ENCODE measurements at regions not wholly inside any gene's neighbourhood (a gene's known extent, or its start where the extent isn't known, plus 50 kb on each side); places are given as distances from the start of the nearest gene placed in this dataset.

DNA sequence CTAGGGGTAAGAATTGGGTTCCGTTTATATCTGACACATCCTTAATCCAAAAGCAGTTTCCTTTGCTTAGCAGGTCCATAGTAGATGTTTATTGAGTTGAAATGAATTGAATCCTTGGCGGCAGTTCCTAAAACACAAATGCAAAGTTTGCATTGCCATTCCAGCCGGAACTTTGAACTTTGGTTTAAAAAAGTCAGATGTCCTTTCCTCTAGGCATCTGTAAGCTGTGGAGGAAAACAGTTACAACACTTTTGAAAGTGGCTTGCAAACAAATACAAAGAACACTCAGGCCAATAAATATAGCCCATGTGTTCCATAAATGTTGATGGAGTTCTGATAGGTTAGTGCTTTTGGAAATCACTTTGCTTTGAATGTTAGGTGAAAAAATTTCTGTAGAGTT is 374.7 kb upstream of the RARB start:
- Histone ChIP-seq H3F3A (ENCODE audit: insufficient read depth, low read length, poor library complexity, severe bottlenecking) (no peaks in the 10 kb centered on the region), H3K27ac (ENCODE audit: low read length) (no peak overlapping the region), H3K4me3 (ENCODE audit: low read length) (no peak overlapping the region), H2AFZ (ENCODE audit: low read depth, low read length) (no peak overlapping the region), H3K27me3 (ENCODE audit: insufficient read depth, low read depth, low read length) (no peaks in the 10 kb centered on the region), H4K20me1 (ENCODE audit: insufficient read depth) (no peaks in the 10 kb centered on the region), H3K9me2 (ENCODE audit: insufficient read depth, low read length) (no peaks in the 10 kb centered on the region), H3K79me2 (replicated peaks; ENCODE audit: insufficient read depth, low read length) (no peaks in the 10 kb centered on the region), H3K4me2 (ENCODE audit: low read length) (no peak overlapping the region), H3K9me3 (ENCODE audit: low read length) (no peaks in the 10 kb centered on the region), H3K9ac (ENCODE audit: low read length) (no peak overlapping the region), H3K36me3 (ENCODE audit: insufficient read depth, low read length) (no peaks in the 10 kb centered on the region)
- no peak for TF ChIP-seq POLR2AphosphoS5 (IDR thresholded peaks at IDR 0.05)
- no peak for TF ChIP-seq EZH2 (IDR thresholded peaks at IDR 0.05; ENCODE audit: borderline replicate concordance, insufficient read depth, low read length, poor library complexity, severe bottlenecking)
- TF ChIP-seq TAF1 (IDR thresholded peaks at IDR 0.05; ENCODE audit: low read depth), result no peak
- no peak for TF ChIP-seq CTCF (IDR thresholded peaks at IDR 0.05; ENCODE audit: poor library complexity, severe bottlenecking)
- TF ChIP-seq, protein P1, sequence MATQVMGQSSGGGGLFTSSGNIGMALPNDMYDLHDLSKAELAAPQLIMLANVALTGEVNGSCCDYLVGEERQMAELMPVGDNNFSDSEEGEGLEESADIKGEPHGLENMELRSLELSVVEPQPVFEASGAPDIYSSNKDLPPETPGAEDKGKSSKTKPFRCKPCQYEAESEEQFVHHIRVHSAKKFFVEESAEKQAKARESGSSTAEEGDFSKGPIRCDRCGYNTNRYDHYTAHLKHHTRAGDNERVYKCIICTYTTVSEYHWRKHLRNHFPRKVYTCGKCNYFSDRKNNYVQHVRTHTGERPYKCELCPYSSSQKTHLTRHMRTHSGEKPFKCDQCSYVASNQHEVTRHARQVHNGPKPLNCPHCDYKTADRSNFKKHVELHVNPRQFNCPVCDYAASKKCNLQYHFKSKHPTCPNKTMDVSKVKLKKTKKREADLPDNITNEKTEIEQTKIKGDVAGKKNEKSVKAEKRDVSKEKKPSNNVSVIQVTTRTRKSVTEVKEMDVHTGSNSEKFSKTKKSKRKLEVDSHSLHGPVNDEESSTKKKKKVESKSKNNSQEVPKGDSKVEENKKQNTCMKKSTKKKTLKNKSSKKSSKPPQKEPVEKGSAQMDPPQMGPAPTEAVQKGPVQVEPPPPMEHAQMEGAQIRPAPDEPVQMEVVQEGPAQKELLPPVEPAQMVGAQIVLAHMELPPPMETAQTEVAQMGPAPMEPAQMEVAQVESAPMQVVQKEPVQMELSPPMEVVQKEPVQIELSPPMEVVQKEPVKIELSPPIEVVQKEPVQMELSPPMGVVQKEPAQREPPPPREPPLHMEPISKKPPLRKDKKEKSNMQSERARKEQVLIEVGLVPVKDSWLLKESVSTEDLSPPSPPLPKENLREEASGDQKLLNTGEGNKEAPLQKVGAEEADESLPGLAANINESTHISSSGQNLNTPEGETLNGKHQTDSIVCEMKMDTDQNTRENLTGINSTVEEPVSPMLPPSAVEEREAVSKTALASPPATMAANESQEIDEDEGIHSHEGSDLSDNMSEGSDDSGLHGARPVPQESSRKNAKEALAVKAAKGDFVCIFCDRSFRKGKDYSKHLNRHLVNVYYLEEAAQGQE (IDR thresholded peaks at IDR 0.05; ENCODE audit: borderline replicate concordance), result no peak
- TF ChIP-seq SMC3 (conservative IDR thresholded peaks at IDR 0.05; ENCODE audit: poor library complexity), result no peak
- TF ChIP-seq MXI1 (conservative IDR thresholded peaks at IDR 0.05; ENCODE audit: poor library complexity, severe bottlenecking), result no peak
- no peak for TF ChIP-seq EP300 (conservative IDR thresholded peaks at IDR 0.05; ENCODE audit: poor library complexity, severe bottlenecking)
- TF ChIP-seq RAD21 (conservative IDR thresholded peaks at IDR 0.05), result no peak

GRCh38 chr3:25056036-25056755 is 371.9 kb upstream of the RARB start:
- TF ChIP-seq SMC3 (conservative IDR thresholded peaks at IDR 0.05; ENCODE audit: poor library complexity) (no peak), EP300 (conservative IDR thresholded peaks at IDR 0.05; ENCODE audit: poor library complexity, severe bottlenecking) (no peak), POLR2AphosphoS5 (IDR thresholded peaks at IDR 0.05) (no peak), EZH2 (IDR thresholded peaks at IDR 0.05; ENCODE audit: borderline replicate concordance, insufficient read depth, low read length, poor library complexity, severe bottlenecking) (no peak), MXI1 (conservative IDR thresholded peaks at IDR 0.05; ENCODE audit: poor library complexity, severe bottlenecking) (no peak), CTCF (IDR thresholded peaks at IDR 0.05; ENCODE audit: poor library complexity, severe bottlenecking) (no peak), RAD21 (conservative IDR thresholded peaks at IDR 0.05) (no peak), TAF1 (IDR thresholded peaks at IDR 0.05; ENCODE audit: low read depth) (no peak)
- TF ChIP-seq, protein P1 (IDR thresholded peaks at IDR 0.05; ENCODE audit: borderline replicate concordance), result no peak
- no peaks in the 10 kb centered on the region for H3K36me3 ChIP-seq (ENCODE audit: insufficient read depth, low read length)
- no peak overlapping the region for H3K27ac ChIP-seq (ENCODE audit: low read length)
- no peak overlapping the region for H2AFZ ChIP-seq (ENCODE audit: low read depth, low read length)
- H3K9ac ChIP-seq (ENCODE audit: low read length), result no peak overlapping the region
- H3K9me3 ChIP-seq (ENCODE audit: low read length), result no peaks in the 10 kb centered on the region
- H3K79me2 ChIP-seq (replicated peaks; ENCODE audit: insufficient read depth, low read length), result no peaks in the 10 kb centered on the region
- H3K9me2 ChIP-seq (ENCODE audit: insufficient read depth, low read length), result no peaks in the 10 kb centered on the region
- no peak overlapping the region for H3K4me3 ChIP-seq (ENCODE audit: low read length)
- H3F3A ChIP-seq (ENCODE audit: insufficient read depth, low read length, poor library complexity, severe bottlenecking), result no peaks in the 10 kb centered on the region
- no peak overlapping the region for H3K4me2 ChIP-seq (ENCODE audit: low read length)
- H4K20me1 ChIP-seq (ENCODE audit: insufficient read depth), result no peaks in the 10 kb centered on the region
- H3K27me3 ChIP-seq (ENCODE audit: insufficient read depth, low read depth, low read length), result no peaks in the 10 kb centered on the region
